Effector memory CD4-positive, alpha-beta T cell (primary cell): ENCODE measurements at regions not wholly inside any gene's neighbourhood (a gene's known extent, or its start where the extent isn't known, plus 50 kb on each side); places are given as distances from the start of the nearest gene placed in this dataset.

Experiments
- DNase-seq, 3 donors: peaks; one replicate each; pipeline ENCODE4 v3.0.0-alpha.2; 2020
- H3K27ac ChIP-seq: 2 replicates; pipeline ENCODE4 v1.7.0; 2013; ENCODE audit warnings: mild to moderate bottlenecking, low read length, moderate library complexity; ENCODE audit not compliant: insufficient read depth, poor library complexity, severe bottlenecking
- H3K27me3 ChIP-seq: replicated peaks from 2 replicates; pipeline ENCODE4 v1.7.0; 2013; ENCODE audit warnings: mild to moderate bottlenecking, low read length; ENCODE audit not compliant: insufficient read depth, control insufficient read depth, poor library complexity, severe bottlenecking
- H3K36me3 ChIP-seq: 2 replicates; pipeline ENCODE4 v1.7.0; 2013; ENCODE audit warnings: mild to moderate bottlenecking, low read length, moderate library complexity; ENCODE audit not compliant: control insufficient read depth, insufficient read depth
- H3K4me1 ChIP-seq: 2 replicates; pipeline ENCODE4 v1.7.0; 2013; ENCODE audit warnings: low read length, mild to moderate bottlenecking; ENCODE audit not compliant: control insufficient read depth, insufficient read depth, poor library complexity, severe bottlenecking
- H3K4me3 ChIP-seq: 2 replicates; pipeline ENCODE4 v1.7.0; 2013; ENCODE audit warnings: low read length, low read depth, mild to moderate bottlenecking; ENCODE audit not compliant: insufficient read depth, poor library complexity, severe bottlenecking
- H3K9me3 ChIP-seq: 2 replicates; pipeline ENCODE4 v1.7.0; 2013; ENCODE audit warnings: mild to moderate bottlenecking, low read length, moderate library complexity; ENCODE audit not compliant: control insufficient read depth

- Histone ChIP-seq H3K9me3 (no peaks in the 10 kb centered on the region), H3K4me3 (no peak overlapping the region), H3K4me1 (no peaks in the 10 kb centered on the region)
These were observed 619.9 kb upstream of the SUCLG2 start for GRCh38 chr3:68274286-68274685.

GRCh38 chr3:68271145-68271544 is 616.7 kb upstream of the SUCLG2 start:
- Histone ChIP-seq H3K27ac (no peak overlapping the region), H3K36me3 (no peaks in the 10 kb centered on the region), H3K9me3 (no peaks in the 10 kb centered on the region), H3K4me3 (no peak overlapping the region), H3K27me3 (no peaks in the 10 kb centered on the region), H3K4me1 (no peaks in the 10 kb centered on the region)
- DNase-seq: no peak

More at GRCh38 chr3:68274286-68274685, 619.9 kb upstream of the SUCLG2 start:
- Histone ChIP-seq H3K36me3 (no peaks in the 10 kb centered on the region), H3K27me3 (no peaks in the 10 kb centered on the region), H3K27ac (no peak overlapping the region)
- no peak for DNase-seq

GRCh38 chr3:68256635-68257223 is 602.3 kb upstream of the SUCLG2 start:
- H3K36me3 ChIP-seq: no peaks in the 10 kb centered on the region
- H3K27ac ChIP-seq: no peak overlapping the region
- no peaks in the 10 kb centered on the region for H3K9me3 ChIP-seq
- no peaks in the 10 kb centered on the region for H3K27me3 ChIP-seq
- no peak overlapping the region for H3K4me3 ChIP-seq
- H3K4me1 ChIP-seq: no peaks in the 10 kb centered on the region
- DNase-seq: no peak

DNA sequence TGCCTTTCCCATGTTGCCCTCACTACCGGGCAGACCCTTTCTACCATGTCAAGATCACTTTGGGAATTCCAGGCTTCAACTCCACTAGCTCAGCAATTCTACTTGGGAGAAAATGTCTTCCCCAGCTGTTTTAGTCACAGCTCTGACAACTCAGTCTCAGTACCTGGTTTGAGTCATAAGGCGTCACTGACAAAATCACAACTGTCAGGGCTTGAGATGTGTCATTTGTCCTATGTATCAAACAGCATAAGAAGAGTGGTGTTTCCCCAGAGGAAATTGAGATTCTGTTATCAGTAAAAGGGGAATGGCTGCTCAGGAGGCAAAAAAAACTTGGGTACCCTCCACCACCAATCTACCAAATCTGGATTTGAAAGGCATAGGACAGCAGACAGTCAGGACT is 594.9 kb upstream of the SUCLG2 start:
- no peak for DNase-seq
- no peak overlapping the region for H3K4me3 ChIP-seq
- H3K36me3 ChIP-seq: no peaks in the 10 kb centered on the region
- no peaks in the 10 kb centered on the region for H3K27me3 ChIP-seq
- no peak overlapping the region for H3K27ac ChIP-seq
- H3K4me1 ChIP-seq: no peaks in the 10 kb centered on the region
- no peaks in the 10 kb centered on the region for H3K9me3 ChIP-seq

GRCh38 chr3:68242606-68243005 is 588.2 kb upstream of the SUCLG2 start:
- no peaks in the 10 kb centered on the region for H3K9me3 ChIP-seq
- H3K4me3 ChIP-seq: no peak overlapping the region
- DNase-seq: no peak
- H3K27ac ChIP-seq: no peak overlapping the region
- H3K27me3 ChIP-seq: no peaks in the 10 kb centered on the region
- H3K36me3 ChIP-seq: no peaks in the 10 kb centered on the region
- no peaks in the 10 kb centered on the region for H3K4me1 ChIP-seq

GRCh38 chr3:68239542-68239941 is 585.1 kb upstream of the SUCLG2 start:
- Histone ChIP-seq H3K4me3 (no peak overlapping the region), H3K27me3 (no peaks in the 10 kb centered on the region), H3K9me3 (no peaks in the 10 kb centered on the region), H3K27ac (no peak overlapping the region), H3K36me3 (no peaks in the 10 kb centered on the region), H3K4me1 (no peaks in the 10 kb centered on the region)
- no peak for DNase-seq

DNA sequence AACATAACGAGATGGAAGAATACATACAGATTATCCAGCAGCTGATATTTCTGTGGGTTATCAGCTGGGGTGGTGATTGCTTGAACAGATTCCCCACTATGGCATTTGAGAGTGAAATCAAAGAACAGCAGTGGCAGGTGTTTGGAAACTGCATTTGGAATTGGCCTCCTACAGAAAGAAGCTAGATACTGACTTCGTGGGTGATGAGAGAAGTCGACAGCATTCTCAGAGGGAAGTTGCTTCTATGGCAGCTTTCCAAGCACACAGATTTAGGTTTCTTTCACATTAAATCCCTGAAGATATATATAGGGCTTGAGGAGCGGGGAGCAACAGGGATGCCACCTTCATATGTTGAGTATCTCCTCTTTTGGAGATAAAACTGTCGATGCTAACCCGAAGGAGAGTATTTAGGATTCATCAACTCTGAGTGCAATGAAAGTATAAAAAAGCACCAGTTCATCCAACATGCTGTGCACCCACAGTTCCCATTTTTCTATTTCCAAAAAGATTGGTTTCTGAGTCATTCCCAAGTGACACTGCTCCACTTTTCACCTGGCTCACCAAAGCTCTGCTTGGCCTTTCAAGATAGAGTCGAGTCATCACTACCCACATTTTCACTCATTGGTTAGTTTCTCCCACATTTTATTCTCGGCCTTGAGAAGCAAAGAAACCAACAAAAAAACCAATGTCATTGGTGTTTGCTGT is 579.8 kb upstream of the SUCLG2 start:
- no peaks in the 10 kb centered on the region for H3K9me3 ChIP-seq
- DNase-seq: no peak

DNA sequence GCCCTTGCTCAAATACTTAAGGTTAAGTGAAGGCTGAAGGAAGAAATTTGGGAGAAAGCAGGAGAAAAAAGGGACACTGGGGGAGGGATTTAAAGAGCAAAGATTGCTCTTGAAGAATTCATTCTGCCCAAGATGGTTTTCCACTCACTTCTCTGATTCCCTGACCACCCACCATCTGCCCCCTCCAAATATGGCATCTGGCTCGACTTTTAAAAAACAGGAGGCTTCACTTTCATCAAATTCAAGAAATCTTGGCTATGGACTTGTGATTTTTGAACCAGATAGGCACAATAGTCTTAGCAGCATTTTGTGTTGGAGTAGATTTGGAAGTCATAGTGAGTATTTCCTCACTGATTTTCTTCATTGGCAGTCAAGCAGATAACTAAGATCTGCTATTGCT is 574.4 kb upstream of the SUCLG2 start:
- DNase-seq: no peak
- no peak overlapping the region for H3K27ac ChIP-seq
- H3K4me3 ChIP-seq: no peak overlapping the region
- H3K4me1 ChIP-seq: no peaks in the 10 kb centered on the region
- H3K27me3 ChIP-seq: no peaks in the 10 kb centered on the region
- H3K36me3 ChIP-seq: no peaks in the 10 kb centered on the region
- no peaks in the 10 kb centered on the region for H3K9me3 ChIP-seq

More for the DNA sequence above, 579.8 kb upstream of the SUCLG2 start:
- Histone ChIP-seq H3K27me3 (no peaks in the 10 kb centered on the region), H3K27ac (no peak overlapping the region), H3K36me3 (no peaks in the 10 kb centered on the region), H3K4me1 (no peaks in the 10 kb centered on the region), H3K4me3 (no peak overlapping the region)

DNA sequence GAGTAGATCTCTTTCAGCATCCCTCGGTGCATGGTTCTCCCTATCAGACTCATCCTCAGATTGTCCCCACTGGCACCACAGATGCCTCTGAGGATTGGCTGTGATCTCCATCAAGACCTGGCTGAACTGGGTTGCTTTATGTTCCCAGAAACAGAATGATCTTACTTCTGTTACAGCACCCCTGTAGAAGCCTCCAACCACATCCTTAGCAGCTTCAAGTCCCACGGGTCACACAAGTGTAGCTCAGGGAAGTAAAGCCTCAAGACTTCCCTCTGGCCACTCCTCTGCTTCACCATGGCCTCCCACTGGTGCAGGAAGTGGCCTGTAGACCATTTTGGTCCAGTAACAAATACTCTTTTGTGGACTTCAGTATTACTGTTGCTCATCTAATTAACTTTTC is 566.4 kb upstream of the SUCLG2 start:
- Histone ChIP-seq H3K36me3 (no peaks in the 10 kb centered on the region), H3K27me3 (no peaks in the 10 kb centered on the region), H3K27ac (no peak overlapping the region), H3K4me1 (no peaks in the 10 kb centered on the region), H3K9me3 (no peaks in the 10 kb centered on the region), H3K4me3 (no peak overlapping the region)
- DNase-seq: no peak

GRCh38 chr3:68211637-68212036 is 557.2 kb upstream of the SUCLG2 start:
- Histone ChIP-seq H3K9me3 (no peaks in the 10 kb centered on the region), H3K4me1 (no peaks in the 10 kb centered on the region), H3K27ac (no peak overlapping the region), H3K4me3 (no peak overlapping the region), H3K27me3 (no peaks in the 10 kb centered on the region), H3K36me3 (no peaks in the 10 kb centered on the region)
- no peak for DNase-seq
